Stimulated activated naive CD8-positive, alpha-beta T cell treated with anti-CD3 and anti-CD28 coated beads, Interleukin-15, amount 100 ng/mL, for 72 hours (primary cell): ENCODE measurements at regions not wholly inside any gene's neighbourhood (a gene's known extent, or its start where the extent isn't known, plus 50 kb on each side); places are given as distances from the start of the nearest gene placed in this dataset.

Experiments
- ATAC-seq: fragments of 150-1000 bp; cut with Tn5 transposase; 2 replicates; pipeline ENCODE4 v1.10.0; 2021; ENCODE audit warnings: mild to moderate bottlenecking, moderate library complexity
- DNase-seq, 2 donors: peaks; one replicate each; pipeline ENCODE4 v3.0.0; 2021 to 2022
- H3K27ac Mint-ChIP-seq, 2 donors: one replicate each; pipeline ENCODE4 v1.8.0; 2022; ENCODE audit warnings: mild to moderate bottlenecking in 2 of 2, mixed read lengths in 2 of 2, moderate library complexity in 2 of 2
- H3K27me3 Mint-ChIP-seq: one replicate; pipeline ENCODE4 v1.8.0; 2022; ENCODE audit warnings: mixed read lengths
- H3K4me1 Mint-ChIP-seq: one replicate; pipeline ENCODE4 v1.8.0; 2022; ENCODE audit warnings: mild to moderate bottlenecking, mixed read lengths
- H3K4me3 Mint-ChIP-seq, 2 donors: one replicate each; pipeline ENCODE4 v1.8.0; 2022; ENCODE audit warnings: mild to moderate bottlenecking in 2 of 2, mixed read lengths in 2 of 2, moderate library complexity in 1 of 2
- H3K9me3 Mint-ChIP-seq, 2 donors: one replicate each; pipeline ENCODE4 v1.8.0; 2022; ENCODE audit warnings: mixed read lengths in 2 of 2

DNA sequence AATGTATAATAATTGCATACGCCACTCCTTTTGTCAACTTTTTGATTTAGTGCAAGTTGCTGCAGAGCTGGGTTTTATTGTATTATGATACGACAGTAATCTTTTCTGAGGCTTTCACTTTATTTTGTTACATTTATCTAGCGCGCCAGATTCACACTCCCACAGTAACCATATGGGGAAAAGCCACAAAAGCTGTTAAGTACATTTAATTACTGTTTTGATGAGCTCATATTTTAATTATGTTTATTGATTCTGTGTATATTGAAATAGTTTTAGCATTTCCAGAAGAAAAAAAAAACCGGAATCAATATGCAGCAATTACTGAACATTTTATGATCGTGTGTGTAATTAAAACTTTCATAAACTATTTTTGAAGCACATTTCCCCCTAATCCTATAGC is 118.5 kb downstream of the RAB11FIP2 start:
- DNase-seq (no peak), ATAC-seq (no peak)
- Mint-ChIP-seq H3K27me3 (no peaks in the 10 kb centered on the region), H3K9me3 (no peaks in the 10 kb centered on the region), H3K4me3 (no peak overlapping the region), H3K27ac (no peak overlapping the region), H3K4me1 (no peaks in the 10 kb centered on the region)

DNA sequence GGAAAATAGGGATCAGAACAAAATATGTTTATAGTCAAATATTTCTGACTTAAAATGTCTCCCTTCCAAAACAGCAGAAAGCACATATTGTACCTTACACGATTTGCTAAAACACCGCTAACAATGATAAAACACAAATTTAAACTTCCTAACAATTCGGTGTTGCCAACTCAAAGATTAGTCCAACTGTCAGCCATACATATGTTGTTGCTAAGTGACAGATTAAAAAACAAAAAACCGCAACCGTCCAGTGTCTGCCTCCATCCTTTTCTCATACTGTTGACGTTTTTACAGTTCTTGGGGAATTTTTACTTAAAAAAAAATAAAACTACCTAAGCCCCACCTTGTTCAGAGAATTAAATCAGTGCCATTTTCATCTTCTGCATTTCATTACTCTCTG is 118.0 kb downstream of the RAB11FIP2 start:
- DNase-seq (no peak), ATAC-seq (no peak)
- Mint-ChIP-seq H3K27ac (no peak overlapping the region), H3K27me3 (no peaks in the 10 kb centered on the region), H3K4me3 (no peak overlapping the region), H3K4me1 (no peaks in the 10 kb centered on the region), H3K9me3 (no peaks in the 10 kb centered on the region)

- no peak for ATAC-seq
- Mint-ChIP-seq H3K27ac (no peak overlapping the region), H3K27me3 (no peaks in the 10 kb centered on the region), H3K9me3 (no peaks in the 10 kb centered on the region), H3K4me1 (no peaks in the 10 kb centered on the region), H3K4me3 (no peak overlapping the region)
- DNase-seq = no peak
These were observed 117.2 kb downstream of the RAB11FIP2 start for GRCh38 chr10:117929327-117930067.

- no peak overlapping the region for H3K27ac Mint-ChIP-seq
- H3K4me1 Mint-ChIP-seq = no peaks in the 10 kb centered on the region
- H3K9me3 Mint-ChIP-seq = no peaks in the 10 kb centered on the region
- ATAC-seq (no peak), DNase-seq (no peak)
- H3K4me3 Mint-ChIP-seq = no peak overlapping the region
- peaks cover 11% of the 10 kb centered on the region for H3K27me3 Mint-ChIP-seq
These were observed 115.7 kb downstream of the RAB11FIP2 start for GRCh38 chr10:117931078-117931477.

- ATAC-seq (no peak), DNase-seq (no peak)
- peaks cover 13% of the 10 kb centered on the region for H3K27me3 Mint-ChIP-seq
- H3K27ac Mint-ChIP-seq = no peak overlapping the region
- peaks cover 2% of the 10 kb centered on the region for H3K4me1 Mint-ChIP-seq
- H3K4me3 Mint-ChIP-seq = no peak overlapping the region
- H3K9me3 Mint-ChIP-seq = peaks cover 0 to 3% of the 10 kb centered on the region in 2 donors
These were observed 113.7 kb downstream of the RAB11FIP2 start for GRCh38 chr10:117933036-117933435.

GRCh38 chr10:117934477-117934876 is 112.3 kb downstream of the RAB11FIP2 start:
- H3K27ac Mint-ChIP-seq = no peak overlapping the region
- H3K4me3 Mint-ChIP-seq = no peak overlapping the region
- peaks cover 0 to 8% of the 10 kb centered on the region in 2 donors for H3K9me3 Mint-ChIP-seq
- DNase-seq (no peak), ATAC-seq (no peak)
- H3K4me1 Mint-ChIP-seq = peaks cover 7% of the 10 kb centered on the region
- H3K27me3 Mint-ChIP-seq = peaks cover 13% of the 10 kb centered on the region

GRCh38 chr10:117936141-117936540 is 110.6 kb downstream of the RAB11FIP2 start:
- Mint-ChIP-seq H3K4me3 (no peak overlapping the region), H3K27ac (no peak overlapping the region)

GRCh38 chr10:117936566-117936965 is 110.2 kb downstream of the RAB11FIP2 start:
- Mint-ChIP-seq H3K4me3 (no peak overlapping the region), H3K27me3 (peaks cover 16% of the 10 kb centered on the region), H3K4me1 (peaks cover 7% of the 10 kb centered on the region), H3K27ac (no peak overlapping the region), H3K9me3 (peaks cover 0 to 8% of the 10 kb centered on the region in 2 donors)
- DNase-seq (no peak), ATAC-seq (no peak)

More at GRCh38 chr10:117936141-117936540, 110.6 kb downstream of the RAB11FIP2 start:
- Mint-ChIP-seq H3K27me3 (peaks cover 13% of the 10 kb centered on the region), H3K9me3 (peaks cover 0 to 8% of the 10 kb centered on the region in 2 donors), H3K4me1 (peaks cover 7% of the 10 kb centered on the region)
- no peak for ATAC-seq
- no peak for DNase-seq

- no peak for DNase-seq
- H3K27ac Mint-ChIP-seq = no peak overlapping the region
- no peak for ATAC-seq
- H3K27me3 Mint-ChIP-seq = peaks cover 20% of the 10 kb centered on the region
- peaks cover 0 to 8% of the 10 kb centered on the region in 2 donors for H3K9me3 Mint-ChIP-seq
- peaks cover 7% of the 10 kb centered on the region for H3K4me1 Mint-ChIP-seq
- H3K4me3 Mint-ChIP-seq = no peak overlapping the region
These were observed 109.8 kb downstream of the RAB11FIP2 start for GRCh38 chr10:117936976-117937375.

DNA sequence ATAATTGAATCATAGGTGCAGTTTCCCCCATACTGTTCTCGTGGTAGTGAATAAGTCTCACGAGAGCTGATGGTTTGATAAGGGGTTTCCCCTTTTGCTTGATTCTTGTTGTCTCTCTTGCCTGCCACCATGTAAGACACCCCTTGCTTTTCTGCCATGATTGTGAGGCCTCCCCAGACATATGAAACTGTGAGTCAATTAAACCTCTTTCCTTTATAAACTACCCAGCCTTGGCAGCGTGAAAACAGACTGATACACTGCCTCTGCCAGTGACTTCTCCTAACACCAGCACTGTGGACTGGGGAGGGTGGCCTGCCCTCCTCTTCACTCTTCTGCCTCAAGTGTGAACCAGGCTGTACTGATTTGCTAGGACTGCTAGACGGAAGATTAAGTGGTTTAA is 108.6 kb downstream of the RAB11FIP2 start:
- ATAC-seq (peak; percentile 61), DNase-seq (peak in 1 of 2 donors; percentile 12)
- peaks cover 7% of the 10 kb centered on the region for H3K4me1 Mint-ChIP-seq
- no peak overlapping the region for H3K4me3 Mint-ChIP-seq
- no peak overlapping the region for H3K27ac Mint-ChIP-seq
- H3K27me3 Mint-ChIP-seq = peaks cover 25% of the 10 kb centered on the region
- peaks cover 0 to 8% of the 10 kb centered on the region in 2 donors for H3K9me3 Mint-ChIP-seq

- Mint-ChIP-seq H3K4me3 (no peak overlapping the region), H3K27me3 (peaks cover 12% of the 10 kb centered on the region), H3K9me3 (peaks cover 0 to 8% of the 10 kb centered on the region in 2 donors), H3K4me1 (peaks cover 7% of the 10 kb centered on the region), H3K27ac (no peak overlapping the region)
- no peak for DNase-seq
- ATAC-seq = no peak
These were observed 104.5 kb downstream of the RAB11FIP2 start for GRCh38 chr10:117942226-117942625.

DNA sequence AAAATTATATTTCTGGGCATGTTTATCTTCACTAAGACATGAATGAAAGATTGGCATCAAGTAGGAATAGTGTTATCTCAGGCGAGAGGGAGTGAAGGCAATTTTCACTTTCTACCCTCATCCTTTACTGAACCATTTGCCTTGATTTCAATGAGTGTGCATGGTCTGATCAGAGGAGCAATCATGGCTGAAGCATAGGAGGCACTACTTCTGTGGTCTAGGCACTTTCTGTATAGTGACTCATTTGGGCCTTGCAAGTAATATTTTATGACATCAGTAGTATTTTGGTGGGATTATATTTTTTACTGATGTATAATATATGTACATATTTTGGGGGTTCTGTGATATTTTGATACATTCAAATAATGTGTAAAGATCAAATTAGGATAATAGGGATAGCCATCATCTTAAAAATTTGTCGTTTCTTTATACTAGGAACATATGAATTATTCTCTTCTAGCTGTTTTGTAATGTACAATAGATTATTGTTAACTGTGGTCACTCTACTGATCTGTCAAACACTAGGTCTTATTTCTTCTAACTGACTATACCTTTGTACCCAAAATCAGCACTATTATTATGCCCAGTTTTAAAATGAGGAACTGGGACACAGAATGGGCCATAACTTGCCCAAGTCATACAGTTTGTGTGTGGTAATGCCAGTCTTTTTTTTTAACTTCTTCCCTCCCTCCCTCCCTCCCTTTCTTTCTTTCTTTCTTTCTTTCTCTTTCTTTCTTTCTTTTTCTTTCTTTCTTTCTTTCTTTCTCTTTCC is 101.9 kb downstream of the RAB11FIP2 start:
- Mint-ChIP-seq H3K4me3 (no peak overlapping the region), H3K27ac (no peak overlapping the region)

DNA sequence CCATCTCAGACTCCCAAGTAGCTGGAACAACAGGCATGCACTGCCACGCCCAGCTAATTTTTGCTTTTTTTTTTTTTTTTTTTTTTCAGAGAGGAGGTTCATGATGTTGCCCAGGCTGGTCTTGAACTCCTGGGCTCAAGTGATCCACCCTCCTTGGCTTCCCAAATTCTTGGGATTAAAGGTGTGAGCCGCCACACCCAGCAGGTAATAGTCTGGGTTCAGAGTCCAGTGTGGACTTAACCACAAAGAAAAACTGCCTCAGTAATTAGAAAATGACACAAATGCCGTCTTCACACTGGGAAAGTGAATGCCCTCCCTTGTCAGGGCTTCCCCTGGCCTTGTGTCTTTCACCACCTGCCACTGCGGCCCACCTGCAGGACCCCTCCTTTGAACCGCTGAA is 101.1 kb downstream of the RAB11FIP2 start:
- no peak overlapping the region for H3K27ac Mint-ChIP-seq
- H3K4me1 Mint-ChIP-seq = no peaks in the 10 kb centered on the region
- H3K9me3 Mint-ChIP-seq = no peaks in the 10 kb centered on the region
- no peak for ATAC-seq
- H3K4me3 Mint-ChIP-seq = no peak overlapping the region
- H3K27me3 Mint-ChIP-seq = peaks cover 14% of the 10 kb centered on the region
- no peak for DNase-seq

More for the DNA sequence above, 101.9 kb downstream of the RAB11FIP2 start:
- Mint-ChIP-seq H3K9me3 (no peaks in the 10 kb centered on the region), H3K4me1 (no peaks in the 10 kb centered on the region), H3K27me3 (peaks cover 12% of the 10 kb centered on the region)
- ATAC-seq (peak; percentile 50), DNase-seq (no peak)

DNA sequence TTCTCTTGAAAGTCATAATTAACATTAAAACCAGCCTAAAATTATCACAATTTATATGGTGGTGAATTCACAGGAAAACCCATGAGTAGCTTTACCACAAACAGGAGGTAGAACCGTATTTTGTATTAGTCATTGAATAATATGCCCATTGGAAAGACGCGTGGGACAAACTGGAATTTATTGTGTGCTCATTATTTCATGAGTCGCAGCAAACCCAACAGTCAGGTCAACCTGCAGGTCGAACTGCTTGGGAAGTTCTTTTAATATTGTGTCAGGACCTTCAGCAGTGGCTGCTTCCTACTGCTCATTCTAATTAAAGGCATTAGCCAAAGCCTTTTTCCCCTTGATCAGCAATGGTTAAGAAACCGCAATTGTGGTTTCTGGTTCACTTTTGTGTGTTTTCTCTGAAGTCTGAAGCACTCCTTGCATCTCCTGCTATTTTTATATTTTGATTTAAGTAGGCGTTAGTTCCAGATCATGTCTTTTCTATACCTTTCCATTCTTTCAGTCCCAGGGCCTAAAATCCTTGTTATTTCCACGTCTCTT is 100.1 kb downstream of the RAB11FIP2 start:
- Mint-ChIP-seq H3K9me3 (no peaks in the 10 kb centered on the region), H3K27ac (no peak overlapping the region)

GRCh38 chr10:117948493-117948892 is 98.2 kb downstream of the RAB11FIP2 start:
- DNase-seq = no peak
- ATAC-seq = no peak
- Mint-ChIP-seq H3K4me3 (no peak overlapping the region), H3K27ac (no peak overlapping the region), H3K27me3 (peaks cover 15% of the 10 kb centered on the region), H3K9me3 (no peaks in the 10 kb centered on the region), H3K4me1 (no peaks in the 10 kb centered on the region)

More for the DNA sequence above, 100.1 kb downstream of the RAB11FIP2 start:
- Mint-ChIP-seq H3K27me3 (peaks cover 17% of the 10 kb centered on the region), H3K4me1 (no peaks in the 10 kb centered on the region), H3K4me3 (no peak overlapping the region)
- ATAC-seq (no peak), DNase-seq (no peak)

GRCh38 chr10:117950408-117950807 is 96.3 kb downstream of the RAB11FIP2 start:
- H3K4me1 Mint-ChIP-seq = no peaks in the 10 kb centered on the region
- H3K9me3 Mint-ChIP-seq = no peaks in the 10 kb centered on the region
- no peak overlapping the region for H3K4me3 Mint-ChIP-seq

More at GRCh38 chr10:117950408-117950807, 96.3 kb downstream of the RAB11FIP2 start:
- no peak for DNase-seq
- H3K27ac Mint-ChIP-seq = no peak overlapping the region
- peaks cover 19% of the 10 kb centered on the region for H3K27me3 Mint-ChIP-seq
- no peak for ATAC-seq
